ENCODE measurements at regions not wholly inside any gene's neighbourhood (a gene's known extent, or its start where the extent isn't known, plus 50 kb on each side); places are given as distances from the start of the nearest gene placed in this dataset.

DNA sequence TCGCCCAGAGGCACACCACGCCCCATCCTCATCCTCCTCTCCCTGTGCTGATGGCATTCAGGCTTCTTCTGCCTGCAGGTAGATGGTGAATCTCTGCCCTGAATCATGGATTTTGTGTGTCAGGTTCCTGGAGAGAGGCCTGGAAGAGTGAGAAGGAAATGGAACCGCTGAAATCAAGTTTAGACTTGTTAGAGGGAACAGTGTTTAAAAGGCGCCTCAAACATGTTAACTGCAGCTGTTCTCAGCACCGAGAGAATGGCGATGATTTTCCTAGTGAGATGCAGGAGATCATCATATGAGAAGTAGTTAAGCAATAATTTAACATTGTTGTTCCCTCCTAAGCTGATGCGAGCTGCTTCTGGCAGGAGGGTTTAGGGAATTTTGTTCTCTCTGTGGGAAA, 744.4 kb upstream of the EEF2KMT start:
- DNase-seq (ENCODE audit: low read depth) = no peak

DNA sequence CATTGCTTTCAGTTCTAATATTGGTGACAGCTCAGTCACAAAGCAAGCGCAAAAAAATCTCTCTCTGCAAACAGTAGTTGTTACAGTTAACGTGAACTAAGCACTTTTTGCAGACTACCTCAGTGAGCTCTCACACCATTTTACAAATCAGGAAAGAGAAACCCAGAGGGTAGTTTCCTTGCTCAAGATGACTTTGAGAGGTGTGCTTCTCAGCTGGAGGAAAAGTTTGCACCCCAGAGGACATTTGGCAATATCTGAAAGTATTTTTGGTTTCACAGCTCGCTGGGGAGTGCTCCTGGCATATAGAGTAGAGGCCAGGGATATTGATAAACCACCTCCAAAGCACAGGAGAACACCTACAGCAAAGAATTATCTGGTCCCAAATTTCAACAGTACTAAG, 741.1 kb upstream of the EEF2KMT start:
- no peak for DNase-seq (ENCODE audit: low read depth)

- DNase-seq (ENCODE audit: low read depth) = no peak
Observed at GRCh38 chr16:5838071-5838470, 740.5 kb upstream of the EEF2KMT start.

DNA sequence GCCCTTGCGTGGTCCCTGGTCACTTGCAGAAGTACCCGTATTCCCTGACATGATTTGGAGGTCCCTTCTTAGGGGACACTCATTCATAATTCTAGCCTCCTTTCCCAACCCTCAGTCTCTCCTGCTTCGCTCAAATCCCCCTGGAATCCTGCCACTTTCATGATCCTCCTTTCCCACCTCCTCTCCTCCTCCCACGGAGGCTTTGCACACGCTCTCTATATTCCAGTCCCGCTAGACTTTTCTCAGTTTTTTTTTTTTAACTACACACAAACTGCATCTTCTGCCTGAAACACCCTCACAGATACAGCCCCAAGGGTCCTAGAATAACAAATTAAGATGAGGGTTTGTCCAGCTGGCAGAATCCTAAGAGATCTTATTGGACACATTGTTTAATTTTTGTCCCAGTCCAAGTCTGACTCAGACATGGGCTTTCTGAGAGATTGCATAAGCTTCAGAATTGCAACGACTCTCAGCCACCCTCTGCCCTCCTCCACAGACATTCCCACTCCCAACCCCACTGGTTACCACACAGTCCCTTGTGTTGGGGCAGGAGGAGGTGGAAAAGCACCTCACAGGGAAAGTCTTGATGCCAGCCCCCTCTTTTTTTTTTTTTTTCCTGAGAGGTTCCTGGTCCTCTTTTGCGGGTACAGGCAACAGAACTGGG, 739.5 kb upstream of the EEF2KMT start:
- no peak for DNase-seq (ENCODE audit: low read depth)

GRCh38 chr16:5835876-5836275, 738.3 kb upstream of the EEF2KMT start:
- no peak for DNase-seq (ENCODE audit: low read depth)

DNA sequence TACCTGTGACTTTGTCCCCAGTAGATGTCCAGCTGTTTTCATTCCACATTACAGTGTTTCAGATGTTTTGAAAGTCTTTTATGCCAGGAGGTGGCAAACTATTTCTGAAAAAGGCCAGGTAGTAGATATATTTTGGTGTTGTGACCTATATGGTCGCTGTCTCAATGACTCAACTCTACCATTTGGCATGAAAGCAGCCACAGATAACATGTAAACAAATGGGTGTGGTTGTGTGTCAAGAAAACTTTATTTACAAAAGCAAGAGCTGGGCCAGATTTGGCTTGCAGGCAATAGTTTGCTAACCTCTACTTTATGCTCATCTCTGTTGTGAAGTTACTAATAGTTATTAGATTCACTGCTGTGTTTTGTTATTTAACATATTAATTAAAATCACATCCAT, 728.7 kb upstream of the EEF2KMT start:
- no peak for DNase-seq (ENCODE audit: low read depth)

GRCh38 chr16:5820472-5820871, 722.9 kb upstream of the EEF2KMT start:
- DNase-seq (ENCODE audit: low read depth) = no peak

DNA sequence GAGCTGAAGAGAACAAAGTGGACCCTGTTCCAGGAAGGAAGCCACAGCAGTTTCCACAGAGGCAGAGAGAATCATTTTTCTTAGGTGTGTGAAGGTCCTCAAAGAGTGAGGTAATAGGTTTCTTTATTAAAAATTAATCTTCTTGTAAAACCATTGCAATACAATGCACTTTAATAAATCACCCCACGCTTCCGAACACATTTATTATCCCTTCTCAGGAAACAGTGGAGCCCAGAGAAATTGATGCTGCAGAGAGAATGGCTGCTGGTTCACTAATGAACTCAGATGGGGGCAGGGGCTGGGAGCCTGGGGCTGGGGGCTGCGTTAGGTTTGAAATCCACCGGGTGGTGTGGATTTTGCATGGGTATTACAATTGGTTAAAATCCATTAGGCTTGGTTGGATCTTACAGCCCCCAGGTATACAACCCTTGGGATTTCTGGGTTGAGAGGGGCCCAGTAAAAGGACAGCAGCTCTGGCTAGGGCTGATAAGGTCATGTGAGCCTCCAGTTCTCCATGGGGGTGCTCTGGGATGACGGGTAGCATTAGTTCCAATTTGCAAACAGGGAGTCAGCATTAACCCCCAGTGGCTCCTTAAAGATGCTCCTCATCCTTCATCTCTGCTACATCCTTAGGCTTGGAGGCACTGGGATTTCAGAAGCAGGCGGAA, 718.1 kb upstream of the EEF2KMT start:
- no peak for DNase-seq (ENCODE audit: low read depth)

- no peak for DNase-seq (ENCODE audit: low read depth)
Observed at GRCh38 chr16:5801396-5801795, 703.8 kb upstream of the EEF2KMT start.

- no peak for DNase-seq (ENCODE audit: low read depth)
Observed at GRCh38 chr16:5793556-5793955, 696.0 kb upstream of the EEF2KMT start.

DNA sequence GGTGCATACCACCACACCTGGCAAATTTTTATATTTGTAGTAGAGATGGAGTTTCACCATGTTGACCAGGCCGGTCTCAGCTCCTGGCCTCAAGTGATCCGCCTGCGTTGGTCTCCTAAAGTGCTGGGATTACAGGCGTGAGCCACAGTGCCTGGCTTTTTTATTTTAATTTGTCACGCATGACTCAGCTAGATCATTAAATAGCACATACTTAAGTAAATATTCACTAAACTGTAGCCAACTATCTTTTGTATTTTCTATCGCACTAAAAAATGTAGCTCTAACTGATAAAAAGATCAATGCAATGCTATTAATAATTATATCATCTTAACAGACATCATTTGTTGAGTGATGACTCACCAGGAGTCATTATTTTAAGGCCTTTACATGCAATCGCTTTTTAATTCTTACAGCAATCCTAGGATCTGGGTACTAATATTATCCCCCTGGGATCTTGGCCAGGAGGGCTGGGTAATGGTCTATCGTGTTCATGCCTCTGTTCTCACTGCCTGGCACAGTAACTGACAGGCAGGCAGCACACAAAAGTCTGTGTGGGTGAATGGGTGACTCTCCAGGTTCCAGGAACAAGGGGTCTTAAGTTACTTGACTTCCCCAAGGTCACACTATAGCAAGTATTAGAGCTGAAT, 693.5 kb upstream of the EEF2KMT start:
- no peak for DNase-seq (ENCODE audit: low read depth)

GRCh38 chr16:5790512-5790911, 692.9 kb upstream of the EEF2KMT start:
- DNase-seq (ENCODE audit: low read depth) = no peak

DNA sequence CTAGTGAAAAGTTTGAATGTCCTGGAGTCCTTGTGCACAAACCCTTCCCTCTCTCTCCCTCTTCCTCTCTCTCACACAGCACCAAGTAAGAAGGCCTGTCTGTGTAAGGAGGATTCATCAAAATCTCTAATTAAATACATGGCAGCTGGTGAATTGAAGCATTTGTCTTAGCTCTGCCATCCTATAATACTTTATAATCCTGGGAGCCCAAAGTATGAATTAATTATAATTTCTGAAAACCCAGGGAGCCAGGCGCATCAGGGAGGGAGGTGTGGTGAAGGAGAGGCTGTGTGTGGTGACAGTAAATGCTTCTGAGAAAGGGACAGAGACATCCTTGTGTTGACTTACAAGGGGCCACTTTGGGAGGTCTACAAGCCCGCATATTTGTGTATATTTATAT, 691.4 kb upstream of the EEF2KMT start:
- DNase-seq (ENCODE audit: low read depth) = no peak

- DNase-seq (ENCODE audit: low read depth) = no peak
Observed at GRCh38 chr16:5781436-5781835, 683.8 kb upstream of the EEF2KMT start.

DNA sequence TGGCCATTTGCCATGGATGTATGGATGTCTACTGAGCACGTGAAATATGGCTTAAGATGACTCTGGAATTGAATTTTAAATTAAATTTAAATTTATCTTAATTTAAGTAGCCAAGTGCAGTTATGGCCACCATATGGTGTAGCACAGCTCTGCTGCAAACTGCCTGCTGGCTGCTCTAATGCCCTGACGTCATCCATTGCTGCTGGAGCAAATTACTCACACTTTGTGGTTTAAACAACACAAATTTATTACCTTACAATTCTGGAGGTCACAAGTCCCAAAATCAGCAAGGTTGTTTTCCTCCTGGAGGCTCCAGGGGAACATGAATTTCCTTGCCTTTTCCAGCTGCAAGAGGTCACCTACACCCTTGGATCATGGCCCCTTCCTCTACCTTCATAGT, 679.3 kb upstream of the EEF2KMT start:
- DNase-seq (ENCODE audit: low read depth) = no peak

DNA sequence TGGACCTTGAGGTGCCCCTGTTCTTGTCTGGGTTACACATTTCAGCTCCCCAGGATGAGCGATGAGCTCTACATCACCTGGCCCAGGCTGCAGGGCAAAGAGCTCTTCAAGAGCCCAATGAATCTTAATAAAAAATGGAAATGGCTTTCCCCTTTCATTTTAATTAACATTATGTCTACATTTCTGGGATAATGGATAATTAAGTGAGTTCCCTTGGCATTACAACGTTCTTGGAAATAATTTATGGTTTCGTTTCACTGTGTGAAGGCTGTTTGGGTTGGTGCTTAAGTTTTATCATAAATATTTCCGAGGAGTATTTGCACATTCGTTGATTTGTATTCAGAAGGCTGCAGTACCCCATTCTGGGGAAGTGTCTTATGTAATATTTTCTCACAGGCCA, 678.3 kb upstream of the EEF2KMT start:
- no peak for DNase-seq (ENCODE audit: low read depth)

GRCh38 chr16:5770118-5770517, 672.5 kb upstream of the EEF2KMT start:
- DNase-seq (ENCODE audit: low read depth) = no peak

DNA sequence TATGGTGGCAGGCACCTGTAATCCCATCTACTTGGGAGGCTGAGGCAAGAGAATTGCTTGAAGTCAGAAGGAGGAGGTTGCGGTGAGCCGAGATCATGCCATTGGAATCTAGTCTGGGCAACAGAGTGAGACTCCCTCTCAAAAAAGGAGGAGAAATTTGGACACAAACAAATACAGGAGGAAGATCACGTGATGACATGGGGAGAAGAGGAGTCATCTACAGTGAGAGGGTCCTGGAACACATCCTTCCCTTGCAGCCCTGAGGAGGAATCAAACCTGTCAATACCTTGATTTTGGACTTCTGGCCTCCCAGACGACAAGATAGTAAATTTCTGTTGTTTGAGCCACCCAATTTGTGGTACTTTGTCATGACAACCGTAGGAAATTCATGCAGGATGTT, 671.9 kb upstream of the EEF2KMT start:
- no peak for DNase-seq (ENCODE audit: low read depth)

DNA sequence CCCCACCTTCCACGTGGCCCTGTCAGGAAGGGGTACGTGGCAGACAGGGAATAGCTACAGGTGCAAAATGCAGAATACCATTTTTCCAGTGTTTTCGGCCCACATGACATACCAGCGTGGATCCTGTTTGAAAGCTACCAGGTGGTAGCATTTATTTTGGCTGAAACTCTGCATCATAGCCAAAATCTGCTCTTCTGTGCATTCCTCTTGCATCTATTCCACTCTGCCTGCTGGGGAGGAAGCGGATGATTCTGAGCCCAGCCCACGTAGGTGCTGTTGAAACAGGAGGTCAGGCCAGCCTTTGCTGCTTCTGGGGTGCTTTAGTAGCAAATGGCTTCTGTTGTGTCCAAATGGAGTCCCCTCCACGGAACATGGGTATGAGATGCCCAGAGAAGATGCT, 670.9 kb upstream of the EEF2KMT start:
- DNase-seq (ENCODE audit: low read depth) = no peak

DNA sequence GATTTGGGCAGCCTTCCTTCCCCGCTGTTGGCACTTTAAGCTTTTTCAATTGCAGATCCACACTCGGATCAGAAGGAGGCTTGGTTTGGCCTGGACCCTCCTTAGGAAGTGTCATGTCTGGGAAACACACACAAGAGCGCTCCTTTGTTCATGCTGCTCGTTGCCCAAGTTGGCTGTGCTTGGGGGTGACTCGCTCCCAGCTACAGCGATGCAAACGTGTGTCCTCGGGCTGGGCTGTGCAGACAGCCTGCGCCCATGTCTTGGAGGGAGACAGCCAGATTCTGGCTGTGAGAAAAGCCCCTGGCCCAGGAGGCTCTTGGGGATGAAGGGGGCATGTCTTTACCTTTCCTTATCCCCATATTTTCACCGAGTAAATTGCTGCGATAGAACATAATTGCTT, 665.6 kb upstream of the EEF2KMT start:
- no peak for DNase-seq (ENCODE audit: low read depth)

DNA sequence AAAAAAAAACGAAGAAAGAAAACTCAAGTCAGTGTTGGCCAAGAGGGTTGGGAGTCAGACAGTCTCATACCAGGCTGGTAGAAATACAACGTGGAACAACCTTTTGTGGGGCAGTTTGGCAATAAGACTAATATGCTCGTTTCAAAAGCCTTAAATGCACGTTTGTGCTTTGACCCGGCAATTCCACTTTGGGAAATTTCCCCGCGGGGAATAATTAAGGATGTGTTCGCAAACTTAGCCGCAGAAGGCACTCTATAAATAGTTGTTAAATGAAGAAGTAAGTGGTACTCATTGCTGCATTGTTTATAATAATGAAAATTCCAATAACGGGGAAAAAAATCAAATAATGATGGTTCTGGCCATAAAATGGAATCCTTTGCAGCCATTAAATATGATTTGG, 664.8 kb upstream of the EEF2KMT start:
- no peak for DNase-seq (ENCODE audit: low read depth)

GRCh38 chr16:5761592-5761991, 664.0 kb upstream of the EEF2KMT start:
- DNase-seq (ENCODE audit: low read depth) = no peak

DNA sequence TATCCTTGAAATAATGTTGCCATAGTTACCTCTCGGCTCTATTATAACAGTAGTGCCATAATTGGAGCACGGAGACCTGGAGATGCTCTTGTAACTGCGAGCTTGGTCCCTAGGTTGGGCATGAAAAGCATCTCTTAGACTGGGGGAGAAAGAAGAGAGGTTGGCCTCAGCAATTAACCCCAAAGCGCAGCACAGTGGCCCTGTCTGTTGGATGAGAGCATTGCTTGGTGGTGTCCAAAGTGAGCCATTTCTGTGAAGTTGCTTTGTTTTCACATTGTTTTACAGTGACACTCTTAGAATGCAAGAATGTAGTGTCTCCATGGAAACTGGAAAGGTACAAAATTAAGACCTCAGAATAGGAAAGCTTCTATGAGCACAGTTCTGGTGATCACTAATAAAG, 660.7 kb upstream of the EEF2KMT start:
- no peak for DNase-seq (ENCODE audit: low read depth)

DNA sequence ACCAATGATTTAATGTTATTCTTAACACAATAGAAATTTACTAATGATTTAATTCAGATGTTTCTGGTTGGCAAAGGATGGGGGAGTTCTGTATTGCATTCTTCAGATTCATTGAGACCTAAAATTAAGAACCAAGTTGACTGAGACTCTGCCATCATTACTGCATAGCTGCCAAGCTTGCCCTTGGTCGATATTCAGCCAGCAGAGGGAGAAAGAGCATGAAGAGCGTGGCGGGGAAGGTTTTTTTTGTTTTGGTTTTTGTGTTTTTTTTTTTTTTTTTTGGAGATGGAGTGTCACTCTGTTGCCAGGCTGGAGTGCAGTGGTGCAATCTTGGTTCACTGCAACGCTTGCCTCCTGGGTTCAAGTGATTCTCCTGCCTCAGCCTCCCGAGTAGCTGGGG, 659.4 kb upstream of the EEF2KMT start:
- DNase-seq (ENCODE audit: low read depth) = no peak

Data from GM04504 (cell line).